SK-N-SH (cell line): ENCODE measurements at regions not wholly inside any gene's neighbourhood (a gene's known extent, or its start where the extent isn't known, plus 50 kb on each side); places are given as distances from the start of the nearest gene placed in this dataset.

Experiments
- CTCF ChIA-PET: fragments of 300-600, 350-600 bp; formaldehyde crosslinking; extraction: SDS; loops from one replicate; lab custom pipeline; 2021; lab: Yijun Ruan, JAX
- POLR2A ChIA-PET: fragments of 350-600 bp; sonication (Branson Sonifier 250); formaldehyde crosslinking; extraction: SDS; loops from one replicate; lab custom pipeline; 2020; ENCODE audit warnings: antibody characterized with exemption, inconsistent platforms; lab: Yijun Ruan, JAX
- DNase-seq: peaks from one replicate; pipeline ENCODE4 v3.0.0; 2012
- H2AFZ ChIP-seq: fragments of 200-600 bp; sonication (generic); 2 replicates; pipeline ENCODE4 v1.8.1; 2016; ENCODE audit warnings: antibody characterized with exemption, mild to moderate bottlenecking, low read depth
- H3F3A ChIP-seq: fragments of 200-600 bp; sonication (generic); replicated peaks from 2 replicates; pipeline ENCODE3; 2016; ENCODE audit warnings: antibody characterized with exemption, mild to moderate bottlenecking; ENCODE audit not compliant: insufficient read depth
- H3K27ac ChIP-seq, 2 experiments: fragments of 200-500 bp in 1 of 2; fragments of 200-600 bp in 1 of 2; sonication (Bioruptor generic) in 1 of 2; sonication (generic), shearing (Covaris generic) in 1 of 2; 2 replicates each; pipeline versions ENCODE4 v1.5.1 to v1.6.1; 2014 to 2016; ENCODE audit warnings: low read depth in 2 of 2, inconsistent platforms in 1 of 2, low read length in 1 of 2, mild to moderate bottlenecking in 1 of 2, mixed read lengths in 1 of 2
- H3K27me3 ChIP-seq: fragments of 200-600 bp; sonication (generic), shearing (Covaris generic); 2 replicates; pipeline ENCODE4 v1.6.1; 2016; ENCODE audit warnings: mixed run types; ENCODE audit not compliant: insufficient read depth
- H3K36me3 ChIP-seq, 2 experiments: fragments of 200-500 bp in 1 of 2; fragments of 200-600 bp in 1 of 2; sonication (Bioruptor generic) in 1 of 2; sonication (generic) in 1 of 2; replicated peaks in 1 of 2; 2 replicates each; pipeline versions ENCODE3 to v1.5.1; 2014 to 2016; ENCODE audit warnings: low read length in 1 of 2, mild to moderate bottlenecking in 1 of 2; ENCODE audit not compliant: insufficient read depth in 2 of 2, control insufficient read depth in 1 of 2
- H3K4me1 ChIP-seq, 2 experiments: fragments of 200-500 bp in 1 of 2; fragments of 200-600 bp in 1 of 2; sonication (Bioruptor generic) in 1 of 2; sonication (generic), shearing (Covaris generic) in 1 of 2; 2 replicates each; pipeline versions ENCODE4 v1.5.1 to v1.6.1; 2014 to 2016; ENCODE audit warnings: low read depth in 1 of 2, low read length in 1 of 2, mixed run types in 1 of 2; ENCODE audit not compliant: insufficient read depth in 2 of 2, control insufficient read depth in 1 of 2
- H3K4me2 ChIP-seq: fragments of 200-600 bp; sonication (generic), shearing (Covaris generic); 2 replicates; pipeline ENCODE4 v1.6.1; 2017; ENCODE audit warnings: mixed run types
- H3K4me3 ChIP-seq, 2 experiments: fragments of 200-500 bp in 1 of 2; fragments of 200-600 bp in 1 of 2; sonication (Bioruptor generic) in 1 of 2; sonication (generic), shearing (Covaris generic) in 1 of 2; 2 replicates each; pipeline versions ENCODE4 v1.5.1 to v1.8.1; 2014 to 2016; ENCODE audit warnings: low read depth in 2 of 2, inconsistent platforms in 1 of 2, low read length in 1 of 2, mild to moderate bottlenecking in 1 of 2, mixed read lengths in 1 of 2, moderate library complexity in 1 of 2
- H3K79me2 ChIP-seq: fragments of 200-600 bp; sonication (generic); 2 replicates; pipeline ENCODE4 v1.8.1; 2017; ENCODE audit warnings: mild to moderate bottlenecking; ENCODE audit not compliant: insufficient read depth
- H3K9ac ChIP-seq: fragments of 200-600 bp; sonication (generic); 2 replicates; pipeline ENCODE4 v1.6.1; 2017; ENCODE audit warnings: mixed run types
- H3K9me2 ChIP-seq: fragments of 200-600 bp; sonication (generic); 2 replicates; pipeline ENCODE4 v1.6.1; 2017; ENCODE audit warnings: mixed run types
- H3K9me3 ChIP-seq: fragments of 200-600 bp; sonication (generic); 2 replicates; pipeline ENCODE4 v1.6.1; 2017; ENCODE audit warnings: mixed run types, mild to moderate bottlenecking, moderate library complexity
- H4K20me1 ChIP-seq: fragments of 200-600 bp; sonication (generic); 2 replicates; pipeline ENCODE4 v1.6.1; 2017; ENCODE audit warnings: mild to moderate bottlenecking, mixed run types; ENCODE audit not compliant: insufficient read depth
- CHD2 ChIP-seq: fragments of 150-350 bp; IDR thresholded peaks from 2 replicates; pipeline ENCODE4 v1.6.1; 2018; ENCODE audit warnings: low read length; ENCODE audit not compliant: partially characterized antibody
- ELF1 ChIP-seq: IDR thresholded peaks from 2 replicates; pipeline ENCODE4 v1.4.0; 2012
- EZH2phosphoT487 ChIP-seq: fragments of 200-600 bp; sonication (generic); IDR thresholded peaks from 2 replicates; pipeline ENCODE4 v1.6.1; 2017; ENCODE audit warnings: low read depth, mixed run types, mild to moderate bottlenecking, antibody characterized with exemption, moderate library complexity, borderline replicate concordance
- FOSL2 ChIP-seq: IDR thresholded peaks from 2 replicates; pipeline ENCODE4 v1.4.0; 2012; ENCODE audit warnings: low read depth, mild to moderate bottlenecking, moderate library complexity, borderline replicate concordance
- IRF3 ChIP-seq: fragments of 150-350 bp; IDR thresholded peaks from 2 replicates; pipeline ENCODE4 v1.6.1; 2016; ENCODE audit warnings: mild to moderate bottlenecking, low read depth, low read length
- JUND ChIP-seq: IDR thresholded peaks from 2 replicates; pipeline ENCODE4 v1.4.0; 2012
- MEF2A ChIP-seq: IDR thresholded peaks from 2 replicates; pipeline ENCODE4 v1.4.0; 2012; ENCODE audit warnings: low read depth, borderline replicate concordance
- MXI1 ChIP-seq: IDR thresholded peaks from 2 replicates; pipeline ENCODE4 v1.6.1; 2012; ENCODE audit warnings: mild to moderate bottlenecking, low read depth, low read length, improper control_type of control experiment
- NFIC ChIP-seq: IDR thresholded peaks from 2 replicates; pipeline ENCODE4 v1.4.0; 2012; ENCODE audit warnings: borderline replicate concordance
- NRF1 ChIP-seq: IDR thresholded peaks from 2 replicates; pipeline ENCODE4 v1.6.1; 2012; ENCODE audit warnings: low read depth, mild to moderate bottlenecking, low read length
- RAD21 ChIP-seq: IDR thresholded peaks from 2 replicates; pipeline ENCODE4 v1.6.1; 2012; ENCODE audit warnings: mild to moderate bottlenecking, low read length
- RCOR1 ChIP-seq: fragments of 150-350 bp; IDR thresholded peaks from 2 replicates; pipeline ENCODE4 v1.6.1; 2017; ENCODE audit warnings: antibody characterized with exemption, low read length
- SMC3 ChIP-seq: IDR thresholded peaks from 2 replicates; pipeline ENCODE4 v1.6.1; 2012; ENCODE audit warnings: low read depth, low read length, improper control_type of control experiment
- TCF12 ChIP-seq: IDR thresholded peaks from 2 replicates; pipeline ENCODE4 v1.4.0; 2012
- USF2 ChIP-seq: fragments of 150-350 bp; IDR thresholded peaks from 2 replicates; pipeline ENCODE4 v1.6.1; 2017; ENCODE audit warnings: antibody characterized with exemption, low read length, low read depth, borderline replicate concordance
- ZBTB33 ChIP-seq: IDR thresholded peaks from 2 replicates; pipeline ENCODE4 v1.4.0; 2012; ENCODE audit warnings: low read depth, borderline replicate concordance
- WGBS: methylation state at CpG from one replicate; pipeline ENCODE4 v1.1.6; 2017; ENCODE audit warnings: low lambda C conversion rate; 5-methylcytosine and 5-hydroxymethylcytosine counted together

- no peak for TF ChIP-seq USF2
- no peak for TF ChIP-seq NRF1
- TF ChIP-seq RAD21: no peak
- TF ChIP-seq JUND: no peak
These were observed 261.5 kb upstream of the SORCS1 start (continued) for GRCh38 chr10:107425931-107426553.

- Histone ChIP-seq H3K27me3 (no peaks in the 10 kb centered on the region), H3F3A (no peaks in the 10 kb centered on the region), H3K9me2 (no peaks in the 10 kb centered on the region), H3K4me1 (no peaks in the 10 kb centered on the region), H3K79me2 (no peaks in the 10 kb centered on the region), H3K36me3 (no peaks in the 10 kb centered on the region), H4K20me1 (no peaks in the 10 kb centered on the region), H3K4me3 (no peak overlapping the region), H3K9ac (no peak overlapping the region), H3K27ac (no peak overlapping the region), H3K4me2 (no peak overlapping the region), H3K9me3 (no peaks in the 10 kb centered on the region), H2AFZ (no peak overlapping the region)
- WGBS: 67% methylated on average over 5 of the region's 5 CpGs
- TF ChIP-seq MEF2A: no peak
- CTCF ChIA-PET: no interaction called here
- POLR2A ChIA-PET: no interaction called here
- no peak for DNase-seq
These were observed 260.1 kb upstream of the SORCS1 start for GRCh38 chr10:107424628-107425027.

GRCh38 chr10:107423903-107424302, 259.4 kb upstream of the SORCS1 start:
- no peaks in the 10 kb centered on the region for H3F3A ChIP-seq
- 62% methylated on average over 3 of the region's 3 CpGs for WGBS
- H3K27me3 ChIP-seq: no peaks in the 10 kb centered on the region
- H3K79me2 ChIP-seq: no peaks in the 10 kb centered on the region
- no peak overlapping the region for H3K9ac ChIP-seq
- H2AFZ ChIP-seq: no peak overlapping the region
- H3K27ac ChIP-seq: no peak overlapping the region
- no peaks in the 10 kb centered on the region for H3K9me2 ChIP-seq
- no peak overlapping the region for H3K4me2 ChIP-seq
- no peaks in the 10 kb centered on the region for H4K20me1 ChIP-seq
- ChIA-PET CTCF (no interaction called here), POLR2A (no interaction called here)
- H3K36me3 ChIP-seq: no peaks in the 10 kb centered on the region
- no peaks in the 10 kb centered on the region for H3K4me1 ChIP-seq
- TF ChIP-seq MXI1 (no peak), IRF3 (no peak), TCF12 (no peak), RCOR1 (no peak), EZH2phosphoT487 (no peak), FOSL2 (no peak), SMC3 (no peak), USF2 (no peak), NFIC (no peak), ZBTB33 (no peak), MEF2A (no peak), ELF1 (no peak), CHD2 (no peak)
- H3K9me3 ChIP-seq: no peaks in the 10 kb centered on the region
- no peak overlapping the region for H3K4me3 ChIP-seq
- DNase-seq: no peak
